Hepatic stellate cell (primary cell): ENCODE measurements at regions not wholly inside any gene's neighbourhood (a gene's known extent, or its start where the extent isn't known, plus 50 kb on each side); places are given as distances from the start of the nearest gene placed in this dataset.

Experiments used
- DNase-seq: peaks from one replicate; pipeline ENCODE4 v3.0.0; 2011; ENCODE audit warnings: low spot score

DNA sequence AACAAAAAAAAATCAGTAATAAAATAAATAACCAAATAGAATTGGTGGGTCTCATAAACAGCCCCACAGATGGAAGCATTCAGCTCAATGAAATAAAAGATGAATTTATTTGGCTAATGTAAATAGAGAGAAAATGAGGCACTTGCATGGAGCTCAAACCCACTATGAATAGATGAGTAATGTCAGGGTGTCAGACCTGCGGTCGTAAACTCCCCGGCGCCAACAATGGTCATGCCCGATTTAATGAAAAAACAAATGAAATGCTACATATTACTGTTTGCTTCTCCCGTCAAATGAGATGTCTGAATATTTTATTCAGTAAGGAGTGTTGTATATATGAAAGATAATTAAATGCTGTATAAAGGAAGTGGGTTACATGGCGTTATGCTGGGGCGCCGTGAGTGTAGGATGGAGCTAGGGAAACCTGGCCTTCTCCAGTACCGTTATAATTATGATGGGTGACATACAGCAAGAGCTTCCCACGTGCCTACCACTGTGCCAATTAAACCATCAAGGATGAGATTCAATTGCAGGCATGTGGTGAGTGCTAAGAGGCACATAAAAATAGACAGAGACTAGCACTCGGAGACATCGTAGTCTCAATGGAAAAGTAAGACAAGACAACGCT, 648.1 kb downstream of the BCL11B start:
- no peak for DNase-seq

DNA sequence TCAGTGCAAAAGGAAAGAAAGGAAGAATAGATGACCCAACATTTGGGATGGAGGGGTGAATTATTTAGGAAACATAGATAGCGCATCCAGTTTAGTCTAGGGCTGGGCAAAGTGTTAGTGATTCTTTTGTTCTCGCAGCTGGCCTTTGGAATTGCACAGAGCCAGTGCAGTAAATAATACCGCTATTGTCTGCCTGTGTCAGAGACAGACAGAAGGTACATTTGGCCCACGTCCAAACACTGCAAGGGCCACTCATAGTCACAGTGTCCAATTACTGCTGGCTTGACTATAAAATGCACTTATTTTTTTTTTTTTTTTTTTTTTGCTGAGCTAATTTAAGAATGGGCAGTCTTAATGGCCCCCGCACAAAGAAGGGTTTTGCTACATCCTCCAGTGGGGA, 638.6 kb downstream of the BCL11B start:
- DNase-seq = no peak

GRCh38 chr14:98634043-98634820, 637.8 kb downstream of the BCL11B start:
- no peak for DNase-seq

DNA sequence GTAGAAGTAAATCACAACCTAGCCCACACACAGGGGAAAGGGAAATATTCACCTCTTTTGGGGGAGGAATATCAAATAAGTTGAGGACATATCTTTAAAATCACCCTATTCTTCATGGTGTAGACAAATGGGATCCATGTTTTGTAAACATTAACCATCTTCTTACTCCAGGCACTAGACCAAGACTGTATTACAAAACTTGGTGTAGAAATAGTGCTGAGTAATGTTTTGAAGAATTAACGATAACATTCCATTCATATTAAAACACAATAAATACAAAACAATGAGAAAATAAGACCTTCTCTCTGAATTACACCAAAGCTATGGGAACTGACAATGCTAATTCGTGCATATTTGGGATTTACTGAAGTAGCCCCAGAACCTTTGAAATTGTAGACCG, 633.6 kb downstream of the BCL11B start:
- DNase-seq = no peak

DNA sequence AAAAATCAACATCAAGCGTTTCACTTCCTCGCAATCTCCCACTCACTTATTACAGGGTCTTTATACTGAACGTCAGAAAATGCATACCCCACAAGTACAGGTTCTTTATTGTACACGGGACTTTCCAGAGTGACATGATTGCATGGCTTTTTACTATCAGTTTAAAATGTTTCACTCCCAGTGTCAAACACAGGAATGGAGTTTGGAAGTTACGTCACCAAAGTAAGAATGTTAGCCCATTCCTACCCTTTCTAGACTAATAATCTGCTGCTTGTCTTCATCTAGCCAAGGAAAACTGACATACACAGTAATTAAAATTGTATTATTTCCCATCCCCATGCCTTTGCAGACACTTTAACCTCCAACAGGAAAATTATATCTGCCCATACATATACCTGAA, 624.2 kb downstream of the BCL11B start:
- no peak for DNase-seq

DNA sequence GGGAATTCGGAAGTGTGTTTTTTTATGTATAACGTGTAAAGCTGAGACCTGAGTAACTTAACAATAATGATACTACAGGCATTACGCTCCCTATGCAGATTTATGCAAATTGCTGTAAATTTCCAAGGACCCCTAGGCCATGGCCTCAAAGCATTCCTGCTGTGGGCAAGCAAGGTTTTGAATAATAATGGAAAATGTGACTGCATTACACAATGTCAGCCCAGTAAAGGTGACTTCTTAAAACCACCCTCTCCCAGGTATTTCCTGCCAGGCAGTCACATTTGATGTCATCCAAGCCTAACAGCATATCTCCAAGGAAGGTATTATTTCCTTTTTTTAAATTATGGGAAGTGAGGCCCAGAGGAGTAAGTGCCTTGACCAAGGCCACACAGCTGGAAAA, 621.0 kb downstream of the BCL11B start:
- DNase-seq = no peak

DNA sequence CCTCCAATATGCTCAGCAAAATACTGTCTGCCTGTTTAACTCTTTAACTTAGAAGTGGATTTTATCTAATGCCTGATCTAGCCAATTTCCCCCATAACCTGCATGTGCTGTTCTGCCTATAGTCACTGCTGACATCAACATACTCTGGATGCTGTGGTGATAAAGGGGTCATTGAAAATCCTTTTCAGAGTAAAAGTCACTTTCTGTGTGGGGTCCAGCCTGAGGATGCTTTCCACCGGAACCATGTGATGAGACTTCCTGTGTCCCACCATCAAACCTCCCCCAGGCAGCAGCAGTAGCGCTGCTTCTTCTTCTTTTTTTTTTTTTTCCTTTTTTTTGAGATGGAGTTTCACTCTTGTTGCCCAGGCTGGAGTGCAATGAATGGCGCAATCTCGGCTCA, 607.0 kb downstream of the BCL11B start:
- DNase-seq = no peak

- DNase-seq = no peak
These were observed 605.5 kb downstream of the BCL11B start for GRCh38 chr14:98666545-98666944.

GRCh38 chr14:98682033-98682432, 590.0 kb downstream of the BCL11B start:
- no peak for DNase-seq

DNA sequence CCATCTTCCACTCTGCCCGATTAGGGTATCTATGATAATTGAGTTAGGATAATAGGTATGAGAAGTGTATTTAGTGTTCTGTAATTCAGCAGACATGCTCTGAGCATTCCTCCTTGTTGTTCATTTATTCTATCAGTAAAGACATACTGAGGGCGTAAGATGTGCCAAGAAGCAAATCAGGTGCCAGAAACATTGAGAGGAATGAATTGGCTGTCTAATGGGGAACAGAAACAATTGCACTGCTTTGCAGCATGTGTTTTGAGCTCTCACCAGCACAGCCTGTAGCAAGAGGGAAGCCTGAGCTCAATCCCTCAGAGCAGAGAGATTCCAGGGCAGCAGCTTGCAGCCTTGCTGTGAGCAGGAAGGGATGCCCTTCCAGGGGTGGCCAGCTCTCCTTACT, 589.3 kb downstream of the BCL11B start:
- DNase-seq = no peak

DNA sequence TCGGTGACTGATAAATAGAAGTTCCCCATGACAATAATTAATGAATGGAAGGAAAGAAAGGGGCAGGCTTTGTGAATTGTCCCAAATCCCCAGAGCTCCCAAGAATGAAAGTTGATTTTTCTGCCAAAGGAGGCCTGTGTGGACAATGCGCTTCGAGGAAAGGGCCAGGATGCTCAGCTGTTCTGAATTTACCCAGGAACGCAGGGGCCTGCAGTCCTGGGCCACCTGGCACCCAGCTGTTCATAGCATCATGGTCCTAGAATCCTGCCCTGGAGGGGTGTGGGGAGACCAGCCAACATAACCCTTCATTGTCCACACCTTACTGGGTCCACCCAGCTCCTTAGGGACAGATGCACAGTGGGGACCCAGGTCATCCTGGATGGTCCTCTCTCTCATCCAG, 587.5 kb downstream of the BCL11B start:
- no peak for DNase-seq

GRCh38 chr14:98685725-98686124, 586.3 kb downstream of the BCL11B start:
- no peak for DNase-seq

- no peak for DNase-seq
These were observed 583.6 kb downstream of the BCL11B start for GRCh38 chr14:98688446-98688845.

GRCh38 chr14:98689951-98690350, 582.0 kb downstream of the BCL11B start:
- DNase-seq = no peak

- DNase-seq = no peak
These were observed 579.2 kb downstream of the BCL11B start for GRCh38 chr14:98692832-98693231.

- no peak for DNase-seq
These were observed 577.5 kb downstream of the BCL11B start for GRCh38 chr14:98694541-98694940.

DNA sequence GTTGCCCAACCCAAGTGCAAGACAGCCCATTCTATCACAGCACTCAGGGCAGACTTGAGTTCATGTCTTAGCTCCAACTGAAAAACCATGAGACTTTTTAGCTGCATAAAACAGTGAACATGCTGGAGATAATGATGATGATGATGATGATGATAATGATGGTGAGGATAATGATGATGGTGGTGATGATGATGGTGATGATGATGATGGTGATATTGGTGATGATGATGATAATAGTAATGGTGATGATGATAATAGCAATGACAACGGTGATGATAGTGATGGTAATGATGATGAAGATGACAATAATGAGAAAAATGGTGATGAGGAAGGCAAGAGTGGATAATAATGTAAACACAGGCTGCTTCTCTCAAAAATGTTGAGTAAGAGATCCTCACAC, 576.2 kb downstream of the BCL11B start:
- no peak for DNase-seq

DNA sequence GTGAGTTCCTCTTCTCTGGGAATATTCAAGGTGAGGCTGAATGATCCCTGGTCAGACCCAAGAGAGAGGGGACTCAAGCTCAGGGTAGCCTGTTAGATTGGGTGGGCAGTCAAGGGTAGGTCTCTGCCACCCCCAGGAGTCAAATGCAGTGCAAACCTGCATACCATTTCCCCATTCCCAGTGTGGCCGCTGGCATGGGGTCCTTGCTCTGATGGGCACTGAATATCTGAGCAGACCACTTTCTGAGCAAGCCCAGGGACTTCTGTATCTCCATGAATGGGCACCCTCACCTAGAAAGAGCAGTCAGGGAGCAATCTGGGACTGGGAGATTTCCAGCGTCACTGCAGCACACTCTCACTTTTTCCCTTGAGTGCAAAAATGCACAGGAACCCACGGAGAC, 573.7 kb downstream of the BCL11B start:
- DNase-seq = no peak

GRCh38 chr14:98700748-98701147, 571.2 kb downstream of the BCL11B start:
- DNase-seq = no peak

- DNase-seq = no peak
These were observed 570.6 kb downstream of the BCL11B start for GRCh38 chr14:98701377-98701776.

DNA sequence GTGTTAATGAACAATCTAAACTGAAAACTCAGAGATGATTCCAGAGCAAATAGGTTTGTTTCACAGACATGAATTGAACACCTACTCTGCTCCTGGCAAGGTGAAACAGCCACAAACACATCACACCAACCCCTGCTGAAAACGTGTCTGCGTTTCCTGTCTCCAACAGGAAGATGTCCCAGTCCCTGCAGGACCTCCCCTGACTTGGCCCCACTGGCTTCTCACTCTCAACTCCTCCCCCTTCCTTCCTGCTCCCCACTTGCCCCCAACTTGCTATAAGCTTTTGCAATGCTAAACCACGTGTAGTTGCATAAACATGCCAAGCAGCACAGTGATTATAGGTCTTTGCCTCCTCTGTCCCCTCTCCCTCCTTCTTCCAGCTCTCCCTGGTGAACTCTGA, 567.6 kb downstream of the BCL11B start:
- DNase-seq = no peak

DNA sequence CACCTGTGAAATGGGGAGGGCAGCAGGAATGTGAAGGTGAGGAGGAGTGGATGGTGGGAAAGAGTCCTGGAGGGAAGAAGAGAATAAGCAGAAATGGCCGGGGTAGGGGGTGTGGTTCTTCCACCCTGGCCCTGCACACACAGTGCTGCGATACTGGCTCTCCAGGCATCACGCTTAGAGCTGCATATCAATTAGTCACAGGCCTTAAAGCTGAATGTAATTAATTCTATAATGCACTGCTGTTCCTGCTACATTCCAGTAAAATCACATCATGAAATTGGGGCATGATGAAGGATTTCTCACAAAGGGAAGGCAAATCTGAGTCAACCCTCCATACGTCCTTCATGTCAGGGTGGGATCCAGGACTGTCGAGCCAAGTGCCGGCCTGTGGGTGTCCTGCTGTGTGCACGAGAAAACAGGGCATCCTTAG, 566.1 kb downstream of the BCL11B start:
- no peak for DNase-seq

- no peak for DNase-seq
These were observed 564.5 kb downstream of the BCL11B start for GRCh38 chr14:98707522-98707921.

DNA sequence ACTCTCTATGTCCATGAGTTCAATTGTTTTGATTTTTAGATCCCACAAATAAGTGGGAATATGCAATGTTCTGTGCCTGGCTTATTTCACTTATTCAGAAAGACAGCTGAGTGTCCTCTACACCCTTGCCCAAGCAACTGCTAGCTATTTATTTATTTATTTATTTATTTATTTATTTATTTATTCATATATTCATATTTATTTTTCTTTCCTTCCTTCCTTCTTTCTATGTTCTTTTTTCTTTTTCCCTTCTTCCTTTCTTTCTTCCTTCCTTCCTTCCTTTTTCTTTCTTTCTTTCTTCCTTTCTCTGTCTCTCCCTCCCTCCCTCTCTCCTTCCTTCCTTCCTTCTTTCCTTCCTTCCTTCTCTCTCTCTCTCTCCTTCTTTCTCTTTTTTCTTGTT, 563.4 kb downstream of the BCL11B start:
- DNase-seq = no peak
